Calu3 (cell line): ENCODE measurements at regions not wholly inside any gene's neighbourhood (a gene's known extent, or its start where the extent isn't known, plus 50 kb on each side); places are given as distances from the start of the nearest gene placed in this dataset.

Experiments
- BruUV-seq: library from RNA; stranded (reverse); fragments of 400-500 nt; replicated peaks from 2 replicates; lab custom pipeline; 2021; lab: Mats Ljungman, UMichigan
- CTCF ChIA-PET: fragments of 300-600 bp; sonication (Branson Sonifier 250); formaldehyde crosslinking; loops from one replicate; lab custom pipeline; 2022; ENCODE audit warnings: antibody characterized with exemption; lab: Charles Lee
- DNase-seq: peaks from one replicate; pipeline ENCODE4 v3.0.0; 2022
- H3K27ac Mint-ChIP-seq: one replicate; pipeline ENCODE4 v1.8.0; 2022; ENCODE audit warnings: mixed read lengths; ENCODE audit not compliant: unreplicated experiment
- H3K27me3 Mint-ChIP-seq: one replicate; pipeline ENCODE4 v1.8.0; 2022; ENCODE audit warnings: mixed read lengths; ENCODE audit not compliant: unreplicated experiment
- H3K36me3 Mint-ChIP-seq: one replicate; pipeline ENCODE4 v1.8.0; 2022; ENCODE audit warnings: mild to moderate bottlenecking, moderate library complexity, mixed read lengths; ENCODE audit not compliant: insufficient read depth, unreplicated experiment
- H3K4me1 Mint-ChIP-seq: one replicate; pipeline ENCODE4 v1.8.0; 2022; ENCODE audit warnings: mild to moderate bottlenecking, low read depth, mixed read lengths; ENCODE audit not compliant: unreplicated experiment
- H3K4me3 Mint-ChIP-seq: one replicate; pipeline ENCODE4 v1.8.0; 2022; ENCODE audit warnings: mild to moderate bottlenecking, low read depth, moderate library complexity, mixed read lengths; ENCODE audit not compliant: unreplicated experiment
- H3K9me3 Mint-ChIP-seq: one replicate; pipeline ENCODE4 v1.8.0; 2022; ENCODE audit warnings: low read depth, mixed read lengths; ENCODE audit not compliant: unreplicated experiment
- intact Hi-C: fragments of 100-400 bp; cut with micrococcal nuclease; formaldehyde crosslinking; loops from one replicate; pipeline ENCODE4 v1.10.0; 2022; ENCODE audit not compliant: unreplicated experiment
- TF ChIP-seq, protein P1 (sequence below): fragments of 200-600 bp; IDR thresholded peaks from one replicate; pipeline ENCODE4 v1.8.0; 2022; ENCODE audit warnings: antibody characterized with exemption; ENCODE audit not compliant: unreplicated experiment

DNA sequence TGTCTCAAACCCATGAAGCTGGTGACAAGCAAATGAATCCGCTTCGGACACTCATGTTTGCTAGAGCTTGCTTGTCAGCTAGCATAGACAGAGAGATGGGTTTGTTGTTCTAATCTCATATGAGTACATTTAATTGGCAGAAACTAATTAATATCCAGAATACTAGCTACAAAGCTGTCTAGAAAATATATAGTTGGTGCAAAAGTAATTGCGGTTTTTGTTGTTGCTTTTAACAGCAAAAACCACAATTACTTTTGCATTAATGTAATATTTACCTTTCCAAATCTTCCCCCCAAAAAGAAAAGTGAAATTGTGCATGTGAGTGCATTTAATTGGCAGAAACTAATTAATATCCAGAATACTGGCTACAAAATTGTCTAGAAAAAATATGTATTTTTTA is 1115.2 kb downstream of the TDRD15 start:
- Mint-ChIP-seq H3K36me3 (no peaks in the 10 kb centered on the region), H3K9me3 (peaks cover 2% of the 10 kb centered on the region), H3K27me3 (no peaks in the 10 kb centered on the region), H3K4me3 (no peak overlapping the region), H3K4me1 (no peaks in the 10 kb centered on the region), H3K27ac (no peak overlapping the region)
- CTCF ChIA-PET: no interaction called here
- intact Hi-C loops: no loop called here
- DNase-seq: no peak
- TF ChIP-seq, protein P1, sequence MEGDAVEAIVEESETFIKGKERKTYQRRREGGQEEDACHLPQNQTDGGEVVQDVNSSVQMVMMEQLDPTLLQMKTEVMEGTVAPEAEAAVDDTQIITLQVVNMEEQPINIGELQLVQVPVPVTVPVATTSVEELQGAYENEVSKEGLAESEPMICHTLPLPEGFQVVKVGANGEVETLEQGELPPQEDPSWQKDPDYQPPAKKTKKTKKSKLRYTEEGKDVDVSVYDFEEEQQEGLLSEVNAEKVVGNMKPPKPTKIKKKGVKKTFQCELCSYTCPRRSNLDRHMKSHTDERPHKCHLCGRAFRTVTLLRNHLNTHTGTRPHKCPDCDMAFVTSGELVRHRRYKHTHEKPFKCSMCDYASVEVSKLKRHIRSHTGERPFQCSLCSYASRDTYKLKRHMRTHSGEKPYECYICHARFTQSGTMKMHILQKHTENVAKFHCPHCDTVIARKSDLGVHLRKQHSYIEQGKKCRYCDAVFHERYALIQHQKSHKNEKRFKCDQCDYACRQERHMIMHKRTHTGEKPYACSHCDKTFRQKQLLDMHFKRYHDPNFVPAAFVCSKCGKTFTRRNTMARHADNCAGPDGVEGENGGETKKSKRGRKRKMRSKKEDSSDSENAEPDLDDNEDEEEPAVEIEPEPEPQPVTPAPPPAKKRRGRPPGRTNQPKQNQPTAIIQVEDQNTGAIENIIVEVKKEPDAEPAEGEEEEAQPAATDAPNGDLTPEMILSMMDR: no peak
- no TSS peak for BruUV-seq

DNA sequence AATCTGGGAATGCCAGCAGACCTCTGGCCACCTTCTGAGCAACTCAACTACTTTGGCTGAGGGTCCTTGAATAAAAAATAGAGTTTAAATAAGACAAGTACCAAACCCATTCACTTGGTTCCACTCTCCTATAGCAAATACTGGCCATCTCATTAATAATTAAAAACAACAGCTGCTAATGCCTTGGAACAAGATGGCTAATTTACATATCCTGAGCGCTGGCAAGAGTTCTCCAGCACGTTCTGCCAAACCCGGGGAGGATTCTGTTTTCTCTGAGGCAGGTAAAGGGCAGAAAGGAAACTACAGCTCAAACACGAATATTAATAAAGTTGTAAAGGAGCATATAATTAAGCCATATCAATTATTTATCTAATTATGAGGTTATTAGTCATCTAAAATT is 1123.7 kb downstream of the TDRD15 start:
- DNase-seq: no peak
- TF ChIP-seq, protein P1: no peak
- intact Hi-C loops: no loop called here
- H3K27me3 Mint-ChIP-seq: no peaks in the 10 kb centered on the region
- BruUV-seq: no TSS peak
- H3K4me3 Mint-ChIP-seq: no peak overlapping the region
- H3K27ac Mint-ChIP-seq: no peak overlapping the region
- H3K36me3 Mint-ChIP-seq: no peaks in the 10 kb centered on the region
- H3K9me3 Mint-ChIP-seq: no peaks in the 10 kb centered on the region
- CTCF ChIA-PET: no interaction called here
- no peaks in the 10 kb centered on the region for H3K4me1 Mint-ChIP-seq

- Mint-ChIP-seq H3K36me3 (no peaks in the 10 kb centered on the region), H3K4me3 (no peak overlapping the region), H3K27ac (no peak overlapping the region), H3K4me1 (no peaks in the 10 kb centered on the region), H3K9me3 (no peaks in the 10 kb centered on the region), H3K27me3 (no peaks in the 10 kb centered on the region)
- intact Hi-C loops: no loop called here
- TF ChIP-seq, protein P1: no peak
- CTCF ChIA-PET: no interaction called here
- no TSS peak for BruUV-seq
- DNase-seq: no peak
Measured at GRCh38 chr2:22248851-22249250, 1125.1 kb downstream of the TDRD15 start.

DNA sequence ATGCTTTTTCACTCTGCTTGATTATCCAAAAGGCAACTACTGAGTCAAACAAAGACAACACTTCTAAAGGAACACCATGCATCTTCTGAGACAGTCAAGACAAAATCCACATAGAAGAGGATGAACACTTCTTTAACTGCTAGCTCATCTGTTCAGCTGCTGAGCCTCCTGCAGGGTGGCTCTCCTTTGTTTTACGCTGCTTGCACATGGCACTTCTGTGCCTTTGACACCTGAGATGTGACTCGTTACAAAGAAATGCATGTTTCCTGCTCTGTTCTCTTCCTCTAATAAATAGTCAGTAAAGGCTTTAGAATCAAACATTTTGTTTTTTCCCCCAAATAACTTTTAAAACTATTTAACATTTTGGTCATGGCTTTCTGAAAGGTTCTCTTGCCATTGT is 1129.4 kb downstream of the TDRD15 start:
- H3K4me1 Mint-ChIP-seq: no peaks in the 10 kb centered on the region
- DNase-seq: no peak
- H3K36me3 Mint-ChIP-seq: no peaks in the 10 kb centered on the region
- no peaks in the 10 kb centered on the region for H3K9me3 Mint-ChIP-seq
- H3K4me3 Mint-ChIP-seq: no peak overlapping the region
- no TSS peak for BruUV-seq
- H3K27me3 Mint-ChIP-seq: no peaks in the 10 kb centered on the region
- CTCF ChIA-PET: no interaction called here
- TF ChIP-seq, protein P1: no peak
- no peak overlapping the region for H3K27ac Mint-ChIP-seq
- intact Hi-C loops: no loop called here
